ENCODE measurements at regions not wholly inside any gene's neighbourhood (a gene's known extent, or its start where the extent isn't known, plus 50 kb on each side); places are given as distances from the start of the nearest gene placed in this dataset.

- TF ChIP-seq CTCF (conservative IDR thresholded peaks at IDR 0.05; ENCODE audit: low read depth, low read length) (no peak), EZH2 (IDR thresholded peaks at IDR 0.05; ENCODE audit: borderline replicate concordance, low read depth, low read length, poor library complexity, severe bottlenecking) (no peak)
Measured at GRCh38 chr12:97275728-97276590, 186.6 kb upstream of the RMST start.

Measured in A673 (cell line).